AG08395 (cell line): ENCODE measurements at regions not wholly inside any gene's neighbourhood (a gene's known extent, or its start where the extent isn't known, plus 50 kb on each side); places are given as distances from the start of the nearest gene placed in this dataset.
"Not testable (repeated sequence)": the region's sequence is repeated elsewhere in the genome, so short reads cannot be mapped to it uniquely, and the experiment has no call there.

ENCODE experiments used
- DNase-seq: peaks from one replicate; pipeline ENCODE4 v3.0.0; 2012; ENCODE audit warnings: mixed read lengths, low spot score

DNA sequence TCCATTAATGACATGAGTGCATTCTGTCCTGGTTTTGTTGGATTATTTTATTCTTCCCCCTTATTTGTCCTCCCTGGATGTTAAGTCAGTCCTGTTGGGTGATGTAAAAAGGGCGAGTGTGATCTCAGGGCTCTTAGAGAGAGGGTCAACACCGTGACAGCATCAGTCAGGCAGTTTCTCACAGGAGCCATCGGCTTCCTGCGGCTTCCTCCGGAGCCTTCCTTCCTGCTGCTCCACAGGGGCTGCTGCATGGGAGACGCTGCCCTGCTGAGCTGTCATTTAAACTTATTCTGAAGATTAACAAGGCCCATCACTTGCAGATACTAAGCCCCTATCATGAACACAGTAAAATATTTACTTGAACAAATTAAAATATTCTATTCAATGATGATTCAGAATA, 211.3 kb downstream of the SPATA31A1 start:
- DNase-seq = not testable (repeated sequence)

- DNase-seq = not testable (repeated sequence)
Measured at GRCh38 chr9:39567396-39567795, 211.9 kb downstream of the SPATA31A1 start.

- DNase-seq = not testable (repeated sequence)
Measured at GRCh38 chr9:39568900-39569299, 213.4 kb downstream of the SPATA31A1 start.

GRCh38 chr9:39573024-39574022, 217.9 kb downstream of the SPATA31A1 start:
- not testable (repeated sequence) for DNase-seq

- not testable (repeated sequence) for DNase-seq
Measured at GRCh38 chr9:39579000-39579399, 223.5 kb downstream of the SPATA31A1 start.

GRCh38 chr9:39581296-39581695, 225.8 kb downstream of the SPATA31A1 start:
- not testable (repeated sequence) for DNase-seq

GRCh38 chr9:39582677-39583412, 227.4 kb downstream of the SPATA31A1 start:
- not testable (repeated sequence) for DNase-seq

DNA sequence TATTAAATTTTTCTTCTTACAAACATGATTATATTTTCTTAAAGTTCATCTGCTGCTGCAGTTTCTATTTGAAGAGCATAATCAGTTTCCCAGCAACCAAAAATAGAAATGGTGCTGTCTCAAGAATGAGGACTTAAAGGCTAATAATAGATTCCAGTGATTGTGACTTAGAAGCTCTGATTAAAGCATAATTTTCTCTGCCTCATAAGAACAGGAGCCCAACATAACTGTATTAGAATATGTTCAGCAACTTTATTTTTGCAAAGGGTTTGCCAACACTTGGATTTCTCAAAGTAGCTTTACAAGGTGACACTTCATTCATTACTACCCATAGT, 227.9 kb downstream of the SPATA31A1 start:
- DNase-seq = not testable (repeated sequence)

DNA sequence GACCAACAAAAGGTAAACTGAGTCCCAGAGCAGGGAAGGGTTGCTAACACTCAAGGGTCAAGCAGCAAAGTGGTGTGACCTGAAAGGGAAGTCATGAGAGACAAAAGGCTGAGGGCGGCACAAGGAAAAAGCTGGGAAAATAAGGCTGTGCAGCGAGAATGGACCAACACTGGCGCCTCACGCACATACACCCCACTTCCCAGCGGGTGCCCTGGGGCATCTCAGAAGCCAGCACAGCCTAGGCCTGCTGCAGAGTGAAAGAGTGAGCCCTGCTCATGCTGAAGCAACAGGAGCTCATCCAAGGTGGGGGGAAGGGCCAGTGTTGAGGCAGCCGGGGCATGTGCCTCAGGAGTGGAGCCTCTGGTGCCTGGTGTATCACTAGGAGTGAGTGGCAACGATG, 229.8 kb downstream of the SPATA31A1 start:
- not testable (repeated sequence) for DNase-seq

- peak; percentile 1 for DNase-seq
Measured at GRCh38 chr9:39587844-39588499, 232.5 kb downstream of the SPATA31A1 start.

- DNase-seq = no peak
Measured at GRCh38 chr9:39588500-39589137, 233.2 kb downstream of the SPATA31A1 start.

DNA sequence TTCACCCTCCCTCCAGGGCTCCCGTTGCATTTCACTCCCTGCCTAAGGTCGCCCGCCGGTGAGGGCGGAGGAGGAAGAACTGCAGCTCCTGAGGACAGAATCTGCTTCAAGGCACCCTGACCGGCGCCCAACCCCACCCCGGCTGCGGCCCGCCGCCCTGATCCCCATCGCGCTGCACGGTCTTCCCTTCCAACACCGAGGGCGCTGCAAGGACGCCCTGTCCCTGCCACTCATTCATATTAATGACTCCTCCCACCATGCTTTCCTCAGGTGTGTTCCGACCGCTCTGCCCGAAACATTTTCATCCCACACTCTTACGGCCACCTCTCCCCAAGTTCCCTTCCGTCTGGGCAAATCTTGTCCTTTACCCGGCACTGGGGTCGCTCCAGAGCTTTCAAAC, 248.6 kb downstream of the SPATA31A1 start:
- not testable (repeated sequence) for DNase-seq

DNA sequence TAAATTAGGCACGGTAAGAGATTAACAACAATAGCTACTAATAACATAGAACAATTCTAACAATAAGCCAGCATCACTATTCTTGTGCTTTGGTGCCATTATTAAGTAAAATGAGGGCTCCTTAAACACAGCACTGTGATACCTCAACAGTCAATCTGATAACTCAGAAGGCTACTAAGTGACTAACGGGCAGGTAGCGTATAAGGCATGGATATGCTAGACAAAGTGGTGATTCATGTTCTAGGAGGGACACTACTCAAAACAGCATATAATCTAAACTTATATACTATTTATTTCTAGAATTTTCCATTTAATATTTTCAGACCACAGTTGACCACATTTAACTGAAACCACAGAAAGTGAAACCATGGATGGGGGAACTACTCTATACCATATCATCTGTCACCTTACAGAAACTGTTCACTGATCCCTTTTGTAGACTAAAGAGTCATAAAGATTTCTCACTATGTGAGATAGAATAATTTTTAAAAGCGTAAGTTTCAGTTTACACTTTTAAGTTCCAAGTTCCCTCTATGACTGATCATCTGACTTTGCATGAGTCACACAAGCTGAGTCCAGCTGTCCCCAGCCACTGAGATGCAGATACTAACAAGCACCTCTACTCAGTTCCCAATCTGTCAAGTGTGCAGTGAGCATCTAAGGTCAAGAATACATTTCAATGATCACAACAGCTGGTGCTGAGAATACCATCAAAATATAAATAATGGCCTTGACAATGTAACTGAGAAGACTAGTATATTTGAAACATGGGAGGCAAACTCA, 256.2 kb downstream of the SPATA31A1 start:
- DNase-seq = not testable (repeated sequence)

GRCh38 chr9:39616480-39616879, 261.0 kb downstream of the SPATA31A1 start:
- not testable (repeated sequence) for DNase-seq

DNA sequence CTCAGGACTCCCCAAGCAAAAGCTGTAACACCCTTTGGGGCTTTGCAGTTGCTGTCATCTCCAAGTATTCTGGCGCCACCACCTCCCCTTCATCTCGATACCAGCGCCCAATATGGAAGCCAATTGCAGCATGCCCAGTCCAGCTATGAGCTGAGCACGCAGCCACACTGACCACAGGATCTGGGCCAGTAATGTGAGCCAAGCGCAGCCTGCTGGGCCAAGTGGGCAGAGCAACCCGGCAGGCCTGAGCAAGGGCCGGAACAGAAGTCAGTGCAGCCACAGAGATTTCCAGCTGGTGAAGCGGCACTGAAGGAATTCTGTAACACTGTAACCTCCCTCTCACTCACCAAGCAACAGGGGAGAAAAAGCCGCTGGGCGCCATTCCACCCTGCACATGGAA, 268.6 kb downstream of the SPATA31A1 start:
- not testable (repeated sequence) for DNase-seq

GRCh38 chr9:39632071-39632470, 276.6 kb downstream of the SPATA31A1 start:
- not testable (repeated sequence) for DNase-seq

DNA sequence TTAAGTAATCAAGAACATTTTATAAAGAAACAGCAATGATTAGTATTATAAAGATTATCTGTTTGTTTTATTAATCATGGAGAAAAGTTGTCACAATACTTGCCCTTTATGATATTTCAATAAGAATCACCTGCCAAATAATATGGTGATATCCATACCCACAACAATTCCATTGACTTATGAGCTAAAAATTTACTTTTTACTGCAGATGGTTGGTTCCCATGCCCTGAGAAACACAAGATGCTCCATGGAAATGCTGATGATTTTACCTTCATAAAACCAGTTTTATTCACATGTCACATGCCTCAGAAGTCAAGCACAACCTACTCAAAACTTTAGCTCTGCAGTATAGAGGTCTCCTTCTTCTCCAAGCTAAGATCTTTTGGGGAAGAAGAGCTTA, 293.6 kb downstream of the SPATA31A1 start:
- not testable (repeated sequence) for DNase-seq

- DNase-seq = not testable (repeated sequence)
Measured at GRCh38 chr9:39656960-39657603, 301.6 kb downstream of the SPATA31A1 start.

- not testable (repeated sequence) for DNase-seq
Measured at GRCh38 chr9:39663020-39663419, 307.6 kb downstream of the SPATA31A1 start.

DNA sequence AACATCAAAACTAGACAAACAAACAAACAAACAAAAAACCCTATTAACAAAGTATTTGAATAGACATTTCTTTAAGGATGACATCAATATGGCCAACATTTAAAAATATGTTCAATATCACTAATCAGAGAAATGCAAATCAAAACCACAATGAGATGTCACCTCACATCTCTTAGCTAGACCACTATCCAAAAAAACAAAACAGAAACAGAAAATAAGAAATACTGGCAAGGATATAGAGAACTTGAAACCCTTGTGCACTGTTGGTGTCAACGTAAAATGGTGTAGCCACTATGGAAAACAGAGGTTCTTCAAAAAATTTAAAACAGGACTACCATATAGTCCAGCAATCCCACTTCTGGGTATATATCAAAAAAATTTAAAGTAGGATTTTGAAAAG, 308.2 kb downstream of the SPATA31A1 start:
- not testable (repeated sequence) for DNase-seq
